NB4 (cell line): ENCODE measurements at regions not wholly inside any gene's neighbourhood (a gene's known extent, or its start where the extent isn't known, plus 50 kb on each side); places are given as distances from the start of the nearest gene placed in this dataset.
A peak's percentile ranks its signal among the peaks of the same experiment; 100 is the strongest.

Source experiments
- DNase-seq: peaks from one replicate; pipeline ENCODE4 v3.0.0; 2010; ENCODE audit warnings: low read depth
- H3K4me3 ChIP-seq: one replicate; pipeline ENCODE4 v1.5.1; 2011; ENCODE audit warnings: mild to moderate bottlenecking, low read depth, low read length, moderate library complexity
- CTCF ChIP-seq: IDR thresholded peaks from one replicate; pipeline ENCODE4 v1.5.1; 2012; ENCODE audit warnings: low read depth, low read length
- MAX ChIP-seq: IDR thresholded peaks from 2 replicates; pipeline ENCODE4 v1.6.1; 2011; ENCODE audit warnings: low read depth, low read length
- MYC ChIP-seq: IDR thresholded peaks from 2 replicates; pipeline ENCODE4 v1.6.1; 2011; ENCODE audit warnings: low read depth, low read length
- POLR2A ChIP-seq: IDR thresholded peaks from 2 replicates; pipeline ENCODE4 v1.6.1; 2011; ENCODE audit warnings: mild to moderate bottlenecking; ENCODE audit not compliant: insufficient read length; ENCODE audit errors: extremely low read depth

GRCh38 chr2:21406386-21406785, 282.6 kb downstream of the TDRD15 start:
- TF ChIP-seq MAX = no peak
- TF ChIP-seq CTCF = no peak
- H3K4me3 ChIP-seq = no peak overlapping the region
- DNase-seq = no peak

GRCh38 chr2:21406911-21407310, 283.1 kb downstream of the TDRD15 start:
- no peak overlapping the region for H3K4me3 ChIP-seq
- no peak for TF ChIP-seq MYC
- no peak for TF ChIP-seq CTCF
- no peak for TF ChIP-seq MAX
- TF ChIP-seq POLR2A = no peak
- no peak for DNase-seq

DNA sequence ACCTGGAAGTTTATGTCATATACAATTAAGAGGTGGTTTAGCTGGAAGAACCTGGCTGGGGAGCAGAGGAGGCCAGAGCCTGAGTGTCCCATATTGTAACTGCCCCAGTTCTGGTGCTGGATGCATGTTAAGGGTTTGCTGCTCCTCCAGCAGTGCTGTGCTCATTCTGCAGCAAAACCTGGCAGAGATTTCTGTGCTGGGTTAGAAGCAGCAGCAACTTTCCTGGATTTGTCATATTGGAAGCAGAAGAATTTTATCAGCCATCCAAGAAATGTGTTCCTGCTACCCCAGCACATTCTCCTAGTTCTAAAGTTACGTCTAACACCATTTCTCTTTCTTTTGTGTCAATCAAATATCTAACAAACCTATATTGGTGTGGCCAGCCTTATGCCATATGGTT, 284.1 kb downstream of the TDRD15 start:
- H3K4me3 ChIP-seq = no peak overlapping the region
- DNase-seq = no peak
- TF ChIP-seq MAX (no peak), MYC (no peak), CTCF (no peak), POLR2A (no peak)

- H3K4me3 ChIP-seq = no peak overlapping the region
- DNase-seq = no peak
- no peak for TF ChIP-seq MYC
Observed at GRCh38 chr2:21411741-21412140, 288.0 kb downstream of the TDRD15 start.

GRCh38 chr2:21412944-21413443, 289.2 kb downstream of the TDRD15 start:
- TF ChIP-seq POLR2A = no peak
- TF ChIP-seq CTCF = no peak
- TF ChIP-seq MAX = no peak
- no peak for TF ChIP-seq MYC
- DNase-seq = no peak
- no peak overlapping the region for H3K4me3 ChIP-seq

DNA sequence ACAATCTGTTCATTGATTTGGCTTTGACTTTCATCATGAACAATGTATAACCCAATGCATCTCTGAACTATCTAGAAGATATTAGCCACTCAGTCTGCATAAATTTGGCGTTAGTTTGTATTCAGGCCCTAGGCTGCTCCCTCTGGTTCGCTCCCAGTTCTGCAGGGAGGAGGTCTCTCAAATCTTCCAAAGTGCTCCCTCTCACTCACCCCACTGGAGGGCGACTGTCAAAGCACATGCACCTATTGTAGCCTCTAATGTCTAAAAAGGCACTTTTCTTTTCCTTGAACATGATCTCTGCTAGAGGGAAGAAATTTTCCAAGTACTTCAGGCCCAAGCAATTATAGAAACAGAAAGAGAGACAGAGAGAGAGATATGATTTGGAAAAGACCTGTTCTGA, 291.5 kb downstream of the TDRD15 start:
- peak; percentile 25 for DNase-seq

More for the DNA sequence above, 291.5 kb downstream of the TDRD15 start:
- TF ChIP-seq MAX (no peak), CTCF (peak; percentile 43)
- no peak overlapping the region for H3K4me3 ChIP-seq
